Stomach (tissue), 8 donors: ENCODE measurements at regions not wholly inside any gene's neighbourhood (a gene's known extent, or its start where the extent isn't known, plus 50 kb on each side); places are given as distances from the start of the nearest gene placed in this dataset.

Experiments used
- DNase-seq, 2 donors: peaks; one replicate each; pipeline versions ENCODE4 v3.0.0 to v3.0.0-alpha.2; 2013 to 2019
- H3K27ac ChIP-seq, 5 donors: fragments of 200-600 bp in 4 of 5; sonication (generic) in 4 of 5; one replicate each; pipeline ENCODE4 v1.5.1; 2013 to 2019; ENCODE audit warnings: mild to moderate bottlenecking in 1 of 5, moderate library complexity in 1 of 5
- H3K27me3 ChIP-seq, 3 donors: fragments of 200-600 bp; sonication (generic); one replicate each; pipeline ENCODE4 v1.5.1; 2017 to 2019; ENCODE audit warnings: mixed run types in 1 of 3
- H3K36me3 ChIP-seq, 4 donors: fragments of 200-600 bp; sonication (generic); 1 replicate in 3 of 4; 2 replicates in 1 of 4; pipeline ENCODE4 v1.5.1; 2016 to 2019
- H3K4me1 ChIP-seq, 4 donors: fragments of 200-600 bp; sonication (generic); one replicate each; pipeline ENCODE4 v1.5.1; 2016 to 2019
- H3K4me3 ChIP-seq, 4 donors: fragments of 200-600 bp; sonication (generic) in 3 of 4; one replicate each; pipeline ENCODE4 v1.5.1; 2016 to 2019; ENCODE audit warnings: mild to moderate bottlenecking in 1 of 4
- H3K9me3 ChIP-seq, 4 donors: fragments of 200-600 bp; sonication (generic); one replicate each; pipeline ENCODE4 v1.5.1; 2016 to 2019
- CTCF ChIP-seq, 7 experiments: fragments of 450-650 bp in 4 of 7; fragments of 200-600 bp in 3 of 7; sonication (generic) in 3 of 7; IDR thresholded peaks; one replicate each; pipeline ENCODE4 v1.5.1; 2016 to 2019; ENCODE audit warnings: antibody characterized with exemption in 7 of 7, control low read depth in 2 of 7, mild to moderate bottlenecking in 1 of 7
- EP300 ChIP-seq: sonication (generic); formaldehyde crosslinking; IDR thresholded peaks from one replicate; pipeline ENCODE4 v1.6.1; 2017; ENCODE audit warnings: antibody characterized with exemption
- POLR2A ChIP-seq, 4 donors: fragments of 450-650 bp; IDR thresholded peaks; one replicate each; pipeline ENCODE4 v1.6.1; 2016; ENCODE audit warnings: antibody characterized with exemption in 4 of 4, control low read depth in 2 of 4, mild to moderate bottlenecking in 1 of 4, moderate library complexity in 1 of 4
- POLR2AphosphoS5 ChIP-seq, 3 donors: sonication (generic); formaldehyde crosslinking; IDR thresholded peaks; one replicate each; pipeline ENCODE4 v1.6.1; 2016; ENCODE audit warnings: antibody characterized with exemption in 3 of 3
- WGBS, 5 donors: extraction: QIAGEN DNeasy Blood & Tissue Kit in 3 of 5; methylation state at CpG; one replicate each; pipeline versions ENCODE4 v1.1.5 to v1.1.7; 2013 to 2018; 5-methylcytosine and 5-hydroxymethylcytosine counted together
- intact Hi-C: fragments of 100-400 bp; cut with DNase I; formaldehyde crosslinking; loops from one replicate; pipeline ENCODE4 v1.15.1; 2023; ENCODE audit warnings: low total_unique reads
- donor health status: healthy with polysubstance abuse.
- donor health status: Bipolar disorder and iron deficiency.
- donor health status: healthy.

GRCh38 chr11:134947556-134947955, 535.5 kb upstream of the B3GAT1 start:
- H3K9me3 ChIP-seq: no peaks in the 10 kb centered on the region
- no peak for DNase-seq
- H3K36me3 ChIP-seq: no peaks in the 10 kb centered on the region
- 81 to 88% (median 87%) methylated on average over 10 of the region's 10 CpGs for WGBS, 5 donors
- H3K27me3 ChIP-seq: peaks cover 0 to 11% (median 0%) of the 10 kb centered on the region in 3 donors
- H3K27ac ChIP-seq: no peak overlapping the region
- TF ChIP-seq POLR2AphosphoS5 (IDR thresholded peaks at IDR 0.05): no peak
- no peak for TF ChIP-seq POLR2A (IDR thresholded peaks at IDR 0.05)
- TF ChIP-seq EP300: no peak
- TF ChIP-seq CTCF (IDR thresholded peaks at IDR 0.05): no peak
- H3K4me3 ChIP-seq: no peak overlapping the region
- peaks cover 0 to 10% (median 0%) of the 10 kb centered on the region in 4 donors for H3K4me1 ChIP-seq
- intact Hi-C loops: no loop called here

- Histone ChIP-seq H3K4me3 (no peak overlapping the region), H3K27ac (no peak overlapping the region), H3K27me3 (peaks cover 0 to 20% (median 0%) of the 10 kb centered on the region in 3 donors), H3K9me3 (no peaks in the 10 kb centered on the region), H3K36me3 (no peaks in the 10 kb centered on the region), H3K4me1 (peaks cover 0 to 10% (median 0%) of the 10 kb centered on the region in 4 donors)
- WGBS, 5 donors: 63 to 70% (median 64%) methylated on average over 9 of the region's 9 CpGs
- DNase-seq: no peak
- TF ChIP-seq CTCF (IDR thresholded peaks at IDR 0.05): no peak
- no peak for TF ChIP-seq POLR2A (IDR thresholded peaks at IDR 0.05)
- TF ChIP-seq POLR2AphosphoS5 (IDR thresholded peaks at IDR 0.05): no peak
- TF ChIP-seq EP300: no peak
- intact Hi-C loops: no loop called here
Observed at GRCh38 chr11:134945993-134946392, 534.0 kb upstream of the B3GAT1 start.

GRCh38 chr11:134944986-134945385, 532.9 kb upstream of the B3GAT1 start:
- Histone ChIP-seq H3K36me3 (no peaks in the 10 kb centered on the region), H3K27ac (no peak overlapping the region), H3K9me3 (no peaks in the 10 kb centered on the region), H3K27me3 (peaks cover 0 to 20% (median 0%) of the 10 kb centered on the region in 3 donors), H3K4me3 (no peak overlapping the region), H3K4me1 (peaks cover 0 to 10% (median 0%) of the 10 kb centered on the region in 4 donors)
- no peak for TF ChIP-seq POLR2A (IDR thresholded peaks at IDR 0.05)
- intact Hi-C loops: no loop called here
- no peak for DNase-seq
- WGBS, 5 donors: 84 to 89% (median 86%) methylated on average over 10 of the region's 10 CpGs

- Histone ChIP-seq H3K4me3 (no peak overlapping the region), H3K4me1 (peaks cover 0 to 5% (median 0%) of the 10 kb centered on the region in 4 donors), H3K27me3 (peaks cover 0 to 20% (median 0%) of the 10 kb centered on the region in 3 donors), H3K36me3 (no peaks in the 10 kb centered on the region), H3K27ac (no peak overlapping the region), H3K9me3 (no peaks in the 10 kb centered on the region)
- WGBS, 5 donors: 56 to 73% (median 64%) methylated on average over 5 of the region's 5 CpGs
- TF ChIP-seq POLR2AphosphoS5 (IDR thresholded peaks at IDR 0.05) (no peak), CTCF (IDR thresholded peaks at IDR 0.05) (no peak), POLR2A (IDR thresholded peaks at IDR 0.05) (no peak), EP300 (no peak)
- intact Hi-C loops: no loop called here
- DNase-seq: no peak
Observed at GRCh38 chr11:134944131-134944530, 532.1 kb upstream of the B3GAT1 start.

GRCh38 chr11:134943544-134943943, 531.5 kb upstream of the B3GAT1 start:
- H3K36me3 ChIP-seq: no peaks in the 10 kb centered on the region
- no peak overlapping the region for H3K27ac ChIP-seq
- intact Hi-C loops: no loop called here
- TF ChIP-seq EP300 (no peak), CTCF (IDR thresholded peaks at IDR 0.05) (no peak), POLR2A (IDR thresholded peaks at IDR 0.05) (no peak), POLR2AphosphoS5 (IDR thresholded peaks at IDR 0.05) (no peak)
- no peaks in the 10 kb centered on the region for H3K4me1 ChIP-seq
- peaks cover 0 to 20% (median 0%) of the 10 kb centered on the region in 3 donors for H3K27me3 ChIP-seq
- WGBS, 5 donors: 72 to 85% (median 80%) methylated on average over 6 of the region's 6 CpGs
- H3K9me3 ChIP-seq: no peaks in the 10 kb centered on the region
- no peak for DNase-seq
- no peak overlapping the region for H3K4me3 ChIP-seq
